ENCODE measurements at regions not wholly inside any gene's neighbourhood (a gene's known extent, or its start where the extent isn't known, plus 50 kb on each side); places are given as distances from the start of the nearest gene placed in this dataset.

DNA sequence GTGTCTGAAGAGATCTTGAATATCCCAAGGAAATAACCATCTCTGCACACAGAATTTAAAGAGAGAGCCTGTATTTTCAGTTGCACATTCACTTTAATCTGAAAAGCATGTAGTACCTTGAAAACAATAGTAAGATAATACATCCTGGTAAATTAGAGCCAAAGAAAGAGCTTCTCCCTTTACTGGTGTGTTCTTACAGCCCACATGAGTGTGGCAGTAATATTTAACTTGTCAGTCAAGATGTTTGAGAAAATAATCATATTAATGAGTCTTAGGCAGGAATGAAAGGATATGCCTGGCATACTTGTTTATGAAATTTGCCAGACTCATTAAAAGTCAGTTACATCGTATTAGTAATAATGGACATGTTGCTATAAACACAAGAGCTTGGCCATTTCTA, 908.4 kb upstream of the ADGRL4 start:
- Histone ChIP-seq H3K9me3 (ENCODE audit: control insufficient read depth in 4 of 4, low read length in 3 of 4) (no peaks in the 10 kb centered on the region), H3K36me3 (ENCODE audit: control insufficient read depth in 4 of 4, insufficient read depth in 3 of 4, low read depth in 1 of 4, low read length in 3 of 4) (no peaks in the 10 kb centered on the region), H3K27me3 (ENCODE audit: control insufficient read depth in 4 of 4, insufficient read depth in 4 of 4, low read length in 3 of 4) (peaks cover 0 to 3% (median 0%) of the 10 kb centered on the region in 4 donors), H3K27ac (ENCODE audit: low read depth in 1 of 2, low read length in 2 of 2) (no peak overlapping the region), H3K4me3 (ENCODE audit: low read depth in 1 of 3, low read length in 3 of 3) (no peak overlapping the region), H3K4me1 (ENCODE audit: control insufficient read depth in 4 of 4, insufficient read depth in 4 of 4, low read length in 3 of 4) (no peaks in the 10 kb centered on the region), H3K9ac (ENCODE audit: low read depth in 1 of 2, low read length in 2 of 2) (no peak overlapping the region)
- TF ChIP-seq REST (IDR thresholded peaks at IDR 0.05) (no peak), RXRA (IDR thresholded peaks at IDR 0.05) (no peak), CTCF (IDR thresholded peaks at IDR 0.05; ENCODE audit: low read depth, low read length, missing input control) (no peak), JUND (IDR thresholded peaks at IDR 0.05) (no peak), SP1 (IDR thresholded peaks at IDR 0.05) (no peak), FOXA2 (IDR thresholded peaks at IDR 0.05) (no peak), EGR1 (IDR thresholded peaks at IDR 0.05; ENCODE audit: low read depth in 2 of 2) (no peak), ATF3 (IDR thresholded peaks at IDR 0.05) (no peak), HNF4G (IDR thresholded peaks at IDR 0.05) (no peak), RAD21 (IDR thresholded peaks at IDR 0.05) (no peak), YY1 (IDR thresholded peaks at IDR 0.05) (no peak), FOXA1 (IDR thresholded peaks at IDR 0.05) (no peak), TAF1 (conservative IDR thresholded peaks at IDR 0.05) (no peak), NR2F2 (IDR thresholded peaks at IDR 0.05) (no peak), GABPA (IDR thresholded peaks at IDR 0.05 in 1 of 2, conservative IDR thresholded peaks at IDR 0.05 in 1 of 2) (no peak), HNF4A (conservative IDR thresholded peaks at IDR 0.05) (no peak)
- TF ChIP-seq, protein P1, sequence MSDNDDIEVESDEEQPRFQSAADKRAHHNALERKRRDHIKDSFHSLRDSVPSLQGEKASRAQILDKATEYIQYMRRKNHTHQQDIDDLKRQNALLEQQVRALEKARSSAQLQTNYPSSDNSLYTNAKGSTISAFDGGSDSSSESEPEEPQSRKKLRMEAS (IDR thresholded peaks at IDR 0.05) = no peak
- TF ChIP-seq, protein P2, sequence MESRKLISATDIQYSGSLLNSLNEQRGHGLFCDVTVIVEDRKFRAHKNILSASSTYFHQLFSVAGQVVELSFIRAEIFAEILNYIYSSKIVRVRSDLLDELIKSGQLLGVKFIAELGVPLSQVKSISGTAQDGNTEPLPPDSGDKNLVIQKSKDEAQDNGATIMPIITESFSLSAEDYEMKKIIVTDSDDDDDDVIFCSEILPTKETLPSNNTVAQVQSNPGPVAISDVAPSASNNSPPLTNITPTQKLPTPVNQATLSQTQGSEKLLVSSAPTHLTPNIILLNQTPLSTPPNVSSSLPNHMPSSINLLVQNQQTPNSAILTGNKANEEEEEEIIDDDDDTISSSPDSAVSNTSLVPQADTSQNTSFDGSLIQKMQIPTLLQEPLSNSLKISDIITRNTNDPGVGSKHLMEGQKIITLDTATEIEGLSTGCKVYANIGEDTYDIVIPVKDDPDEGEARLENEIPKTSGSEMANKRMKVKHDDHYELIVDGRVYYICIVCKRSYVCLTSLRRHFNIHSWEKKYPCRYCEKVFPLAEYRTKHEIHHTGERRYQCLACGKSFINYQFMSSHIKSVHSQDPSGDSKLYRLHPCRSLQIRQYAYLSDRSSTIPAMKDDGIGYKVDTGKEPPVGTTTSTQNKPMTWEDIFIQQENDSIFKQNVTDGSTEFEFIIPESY (IDR thresholded peaks at IDR 0.05) = no peak
- WGBS = 72% methylated on average over 1 of the region's 1 CpG
- no peak for DNase-seq (ENCODE audit: low spot score)

Measured in liver (tissue), 8 donors.